Breast epithelium (tissue), 3 donors: ENCODE measurements at regions not wholly inside any gene's neighbourhood (a gene's known extent, or its start where the extent isn't known, plus 50 kb on each side); places are given as distances from the start of the nearest gene placed in this dataset.

Experiments
- POLR2A ChIP-seq: fragments of 450-650 bp; IDR thresholded peaks from one replicate; pipeline ENCODE4 v1.6.1; 2016; ENCODE audit warnings: antibody characterized with exemption, mild to moderate bottlenecking, moderate library complexity
- POLR2AphosphoS5 ChIP-seq, 3 donors: sonication (generic); formaldehyde crosslinking; IDR thresholded peaks; one replicate each; pipeline ENCODE4 v1.6.1; 2017; ENCODE audit warnings: antibody characterized with exemption in 3 of 3
- TF ChIP-seq, protein P1 (sequence below), 3 donors: fragments of 450-650 bp; IDR thresholded peaks; one replicate each; pipeline ENCODE4 v1.5.1; 2016 to 2017; ENCODE audit warnings: antibody characterized with exemption in 3 of 3, mild to moderate bottlenecking in 3 of 3, moderate library complexity in 3 of 3

- TF ChIP-seq, protein P1, sequence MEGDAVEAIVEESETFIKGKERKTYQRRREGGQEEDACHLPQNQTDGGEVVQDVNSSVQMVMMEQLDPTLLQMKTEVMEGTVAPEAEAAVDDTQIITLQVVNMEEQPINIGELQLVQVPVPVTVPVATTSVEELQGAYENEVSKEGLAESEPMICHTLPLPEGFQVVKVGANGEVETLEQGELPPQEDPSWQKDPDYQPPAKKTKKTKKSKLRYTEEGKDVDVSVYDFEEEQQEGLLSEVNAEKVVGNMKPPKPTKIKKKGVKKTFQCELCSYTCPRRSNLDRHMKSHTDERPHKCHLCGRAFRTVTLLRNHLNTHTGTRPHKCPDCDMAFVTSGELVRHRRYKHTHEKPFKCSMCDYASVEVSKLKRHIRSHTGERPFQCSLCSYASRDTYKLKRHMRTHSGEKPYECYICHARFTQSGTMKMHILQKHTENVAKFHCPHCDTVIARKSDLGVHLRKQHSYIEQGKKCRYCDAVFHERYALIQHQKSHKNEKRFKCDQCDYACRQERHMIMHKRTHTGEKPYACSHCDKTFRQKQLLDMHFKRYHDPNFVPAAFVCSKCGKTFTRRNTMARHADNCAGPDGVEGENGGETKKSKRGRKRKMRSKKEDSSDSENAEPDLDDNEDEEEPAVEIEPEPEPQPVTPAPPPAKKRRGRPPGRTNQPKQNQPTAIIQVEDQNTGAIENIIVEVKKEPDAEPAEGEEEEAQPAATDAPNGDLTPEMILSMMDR (IDR thresholded peaks at IDR 0.05) = no peak
- TF ChIP-seq POLR2A (no peak), POLR2AphosphoS5 (IDR thresholded peaks at IDR 0.05) (no peak)
Observed at GRCh38 chr3:102000620-102001209, 151.4 kb downstream of the NFKBIZ start.
